Calu3 (cell line): ENCODE measurements at regions not wholly inside any gene's neighbourhood (a gene's known extent, or its start where the extent isn't known, plus 50 kb on each side); places are given as distances from the start of the nearest gene placed in this dataset.
"Not testable (repeated sequence)": the region's sequence is repeated elsewhere in the genome, so short reads cannot be mapped to it uniquely, and the experiment has no call there.

Source experiments
- BruUV-seq: library from RNA; stranded (reverse); fragments of 400-500 nt; replicated peaks from 2 replicates; lab custom pipeline; 2021; lab: Mats Ljungman, UMichigan
- CTCF ChIA-PET: fragments of 300-600 bp; sonication (Branson Sonifier 250); formaldehyde crosslinking; loops from one replicate; lab custom pipeline; 2022; ENCODE audit warnings: antibody characterized with exemption; lab: Charles Lee
- DNase-seq: peaks from one replicate; pipeline ENCODE4 v3.0.0; 2022
- H3K27ac Mint-ChIP-seq: one replicate; pipeline ENCODE4 v1.8.0; 2022; ENCODE audit warnings: mixed read lengths; ENCODE audit not compliant: unreplicated experiment
- H3K27me3 Mint-ChIP-seq: one replicate; pipeline ENCODE4 v1.8.0; 2022; ENCODE audit warnings: mixed read lengths; ENCODE audit not compliant: unreplicated experiment
- H3K36me3 Mint-ChIP-seq: one replicate; pipeline ENCODE4 v1.8.0; 2022; ENCODE audit warnings: mild to moderate bottlenecking, moderate library complexity, mixed read lengths; ENCODE audit not compliant: insufficient read depth, unreplicated experiment
- H3K4me1 Mint-ChIP-seq: one replicate; pipeline ENCODE4 v1.8.0; 2022; ENCODE audit warnings: mild to moderate bottlenecking, low read depth, mixed read lengths; ENCODE audit not compliant: unreplicated experiment
- H3K4me3 Mint-ChIP-seq: one replicate; pipeline ENCODE4 v1.8.0; 2022; ENCODE audit warnings: mild to moderate bottlenecking, low read depth, moderate library complexity, mixed read lengths; ENCODE audit not compliant: unreplicated experiment
- H3K9me3 Mint-ChIP-seq: one replicate; pipeline ENCODE4 v1.8.0; 2022; ENCODE audit warnings: low read depth, mixed read lengths; ENCODE audit not compliant: unreplicated experiment
- intact Hi-C: fragments of 100-400 bp; cut with micrococcal nuclease; formaldehyde crosslinking; loops from one replicate; pipeline ENCODE4 v1.10.0; 2022; ENCODE audit not compliant: unreplicated experiment
- TF ChIP-seq, protein P1 (sequence below): fragments of 200-600 bp; IDR thresholded peaks from one replicate; pipeline ENCODE4 v1.8.0; 2022; ENCODE audit warnings: antibody characterized with exemption; ENCODE audit not compliant: unreplicated experiment

DNA sequence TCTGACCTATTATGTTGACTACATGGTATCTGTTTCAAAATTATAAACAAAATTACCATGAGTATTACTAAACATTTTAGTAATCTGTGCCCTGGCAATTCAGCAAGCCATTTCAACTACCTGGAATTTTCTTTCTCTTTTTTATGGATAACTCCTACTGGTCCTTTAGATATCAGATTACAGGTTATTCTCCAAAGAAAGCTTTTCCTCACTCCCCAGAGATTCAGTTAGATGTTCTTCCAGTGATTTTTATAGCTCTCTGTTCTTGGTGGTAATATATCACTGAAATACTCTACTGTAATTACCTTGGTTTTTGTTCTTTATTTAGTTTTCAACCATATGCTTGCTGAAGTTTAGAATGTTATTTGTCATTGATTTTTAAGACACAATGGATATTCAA lies 930.2 kb upstream of the FOXG1 start:
- intact Hi-C loops = no loop called here
- Mint-ChIP-seq H3K27ac (no peak overlapping the region), H3K4me3 (no peak overlapping the region), H3K36me3 (no peaks in the 10 kb centered on the region), H3K27me3 (no peaks in the 10 kb centered on the region), H3K4me1 (no peaks in the 10 kb centered on the region), H3K9me3 (no peaks in the 10 kb centered on the region)
- no TSS peak for BruUV-seq
- CTCF ChIA-PET = no interaction called here
- DNase-seq = no peak
- TF ChIP-seq, protein P1, sequence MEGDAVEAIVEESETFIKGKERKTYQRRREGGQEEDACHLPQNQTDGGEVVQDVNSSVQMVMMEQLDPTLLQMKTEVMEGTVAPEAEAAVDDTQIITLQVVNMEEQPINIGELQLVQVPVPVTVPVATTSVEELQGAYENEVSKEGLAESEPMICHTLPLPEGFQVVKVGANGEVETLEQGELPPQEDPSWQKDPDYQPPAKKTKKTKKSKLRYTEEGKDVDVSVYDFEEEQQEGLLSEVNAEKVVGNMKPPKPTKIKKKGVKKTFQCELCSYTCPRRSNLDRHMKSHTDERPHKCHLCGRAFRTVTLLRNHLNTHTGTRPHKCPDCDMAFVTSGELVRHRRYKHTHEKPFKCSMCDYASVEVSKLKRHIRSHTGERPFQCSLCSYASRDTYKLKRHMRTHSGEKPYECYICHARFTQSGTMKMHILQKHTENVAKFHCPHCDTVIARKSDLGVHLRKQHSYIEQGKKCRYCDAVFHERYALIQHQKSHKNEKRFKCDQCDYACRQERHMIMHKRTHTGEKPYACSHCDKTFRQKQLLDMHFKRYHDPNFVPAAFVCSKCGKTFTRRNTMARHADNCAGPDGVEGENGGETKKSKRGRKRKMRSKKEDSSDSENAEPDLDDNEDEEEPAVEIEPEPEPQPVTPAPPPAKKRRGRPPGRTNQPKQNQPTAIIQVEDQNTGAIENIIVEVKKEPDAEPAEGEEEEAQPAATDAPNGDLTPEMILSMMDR = no peak

DNA sequence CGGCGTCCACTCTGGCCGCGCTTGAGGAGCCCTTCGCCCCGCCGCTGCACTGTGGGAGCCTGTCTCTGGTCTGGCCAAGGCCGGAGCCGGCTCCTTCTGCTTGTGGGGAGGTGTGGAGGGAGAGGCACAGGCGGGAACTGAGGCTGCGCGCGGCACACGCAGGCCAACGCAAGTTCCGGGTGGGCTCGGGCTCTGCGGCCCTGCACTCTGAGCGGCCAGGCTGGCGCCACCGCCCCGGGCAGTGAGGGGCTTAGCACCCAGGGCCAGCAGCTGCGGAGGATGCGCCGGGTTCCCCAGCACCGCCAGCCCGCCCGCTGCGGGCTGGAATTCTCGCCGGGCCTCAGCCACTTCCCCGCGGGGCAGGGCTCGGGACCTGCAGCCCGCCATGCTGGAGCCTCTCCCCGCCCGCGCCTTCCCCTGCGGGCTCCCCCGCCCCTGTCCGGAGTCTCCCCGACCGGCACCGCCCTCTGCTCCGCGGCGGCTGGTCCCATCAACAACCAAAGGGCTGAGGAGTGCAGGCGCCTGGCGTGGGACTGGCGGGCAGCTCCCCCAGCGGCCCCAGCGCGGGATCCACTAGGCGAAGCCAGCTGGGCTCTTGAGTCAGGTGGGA lies 921.2 kb upstream of the FOXG1 start:
- Mint-ChIP-seq H3K27me3 (no peaks in the 10 kb centered on the region), H3K9me3 (peaks cover 6% of the 10 kb centered on the region), H3K36me3 (no peaks in the 10 kb centered on the region), H3K27ac (no peak overlapping the region), H3K4me1 (no peaks in the 10 kb centered on the region), H3K4me3 (no peak overlapping the region)
- intact Hi-C loops = no loop called here
- no peak for DNase-seq
- BruUV-seq = no TSS peak
- CTCF ChIA-PET = no interaction called here
- TF ChIP-seq, protein P1 = no peak

DNA sequence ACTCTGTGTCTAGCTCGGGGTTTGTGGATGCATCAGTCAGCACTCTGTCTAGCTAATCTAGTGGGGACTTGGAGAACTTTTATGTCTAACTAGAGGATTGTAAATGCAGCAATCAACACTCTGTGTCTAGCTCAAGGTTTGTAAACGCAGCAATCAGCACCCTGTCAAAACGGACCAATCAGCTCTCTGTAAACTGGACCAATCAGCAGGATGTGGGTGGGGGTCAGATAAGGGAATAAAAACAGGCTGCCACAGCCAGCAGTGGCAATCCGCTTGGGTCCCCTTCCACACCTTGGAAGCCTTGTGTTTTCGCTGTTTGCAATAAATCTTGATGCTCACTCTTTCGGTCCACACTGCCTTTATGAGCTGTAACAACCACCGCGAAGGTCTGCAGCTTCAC lies 920.7 kb upstream of the FOXG1 start:
- H3K4me3 Mint-ChIP-seq = no peak overlapping the region
- no peaks in the 10 kb centered on the region for H3K36me3 Mint-ChIP-seq
- H3K4me1 Mint-ChIP-seq = no peaks in the 10 kb centered on the region
- peaks cover 6% of the 10 kb centered on the region for H3K9me3 Mint-ChIP-seq
- CTCF ChIA-PET = no interaction called here
- DNase-seq = no peak
- intact Hi-C loops = no loop called here
- no TSS peak for BruUV-seq
- no peak overlapping the region for H3K27ac Mint-ChIP-seq
- TF ChIP-seq, protein P1 = no peak
- no peaks in the 10 kb centered on the region for H3K27me3 Mint-ChIP-seq

DNA sequence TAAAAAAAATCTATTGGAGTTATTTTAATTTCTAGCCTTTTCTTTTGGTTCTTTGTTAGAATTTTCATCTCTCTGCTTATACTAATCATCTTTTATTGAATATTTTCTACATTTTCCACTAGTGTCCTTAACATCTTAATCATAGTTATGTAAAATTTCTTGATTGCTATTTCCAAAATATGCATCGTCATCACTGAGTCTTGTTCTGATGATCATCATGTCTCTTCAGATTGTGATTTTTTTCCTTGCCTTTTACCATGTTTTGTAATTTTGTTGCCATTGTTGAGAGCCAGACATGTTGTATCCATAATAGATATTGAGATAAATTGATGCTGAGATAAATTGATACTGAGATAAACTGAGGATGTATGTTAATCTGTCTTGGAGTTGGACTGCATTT lies 919.1 kb upstream of the FOXG1 start:
- H3K4me3 Mint-ChIP-seq, DNase-seq, H3K27me3 Mint-ChIP-seq, H3K9me3 Mint-ChIP-seq, H3K27ac Mint-ChIP-seq, BruUV-seq, H3K4me1 Mint-ChIP-seq, CTCF ChIA-PET, H3K36me3 Mint-ChIP-seq, intact Hi-C loops: not testable (repeated sequence)

DNA sequence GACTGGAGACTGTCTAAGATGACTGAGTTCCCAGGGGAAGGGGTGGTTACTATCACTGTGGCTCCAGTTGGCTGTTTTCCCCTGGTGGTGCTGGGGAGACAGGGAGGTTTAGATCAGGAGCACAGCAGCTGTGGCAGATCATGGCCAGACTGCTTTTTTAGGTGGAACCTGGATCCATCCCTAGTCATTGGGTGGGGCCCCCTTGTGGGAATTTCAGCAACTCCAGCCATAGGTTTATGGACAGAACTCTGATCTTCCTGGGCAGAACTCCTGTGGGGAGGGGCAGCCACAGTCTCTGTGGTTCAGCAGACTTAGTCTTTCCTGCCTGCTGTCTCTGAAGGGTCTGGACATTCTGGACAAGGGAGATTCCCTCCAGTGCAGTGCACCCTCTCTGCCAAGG lies 917.4 kb upstream of the FOXG1 start:
- intact Hi-C loops, BruUV-seq, H3K9me3 Mint-ChIP-seq, H3K27ac Mint-ChIP-seq, DNase-seq, H3K4me1 Mint-ChIP-seq, H3K36me3 Mint-ChIP-seq, H3K27me3 Mint-ChIP-seq, CTCF ChIA-PET, H3K4me3 Mint-ChIP-seq: not testable (repeated sequence)
